Smooth muscle cell (in vitro differentiated cells): ENCODE measurements at regions not wholly inside any gene's neighbourhood (a gene's known extent, or its start where the extent isn't known, plus 50 kb on each side); places are given as distances from the start of the nearest gene placed in this dataset.
"Not testable (repeated sequence)": the region's sequence is repeated elsewhere in the genome, so short reads cannot be mapped to it uniquely, and the experiment has no call there.

ENCODE experiments used
- DNase-seq: peaks from one replicate; lab custom pipeline; 2025; ENCODE audit not compliant: unreplicated experiment; lab: John Stamatoyannopoulos, UW
- H2AFZ ChIP-seq: fragments of 200-600 bp; sonication (generic); 2 replicates; pipeline ENCODE4 v1.6.0; 2016; ENCODE audit warnings: antibody characterized with exemption, low read depth, mild to moderate bottlenecking
- H3F3A ChIP-seq: fragments of 200-600 bp; sonication (generic); 2 replicates; pipeline ENCODE4 v1.6.0; 2017; ENCODE audit warnings: antibody characterized with exemption, low read depth
- H3K27ac ChIP-seq: fragments of 200-600 bp; sonication (generic); 2 replicates; pipeline ENCODE4 v1.5.1; 2016; ENCODE audit warnings: low read depth, mild to moderate bottlenecking
- H3K27me3 ChIP-seq: fragments of 200-600 bp; sonication (generic); 2 replicates; pipeline ENCODE4 v1.6.1; 2016; ENCODE audit warnings: low read depth, mild to moderate bottlenecking
- H3K36me3 ChIP-seq: fragments of 200-600 bp; sonication (generic); 2 replicates; pipeline ENCODE4 v1.5.1; 2016; ENCODE audit warnings: low read depth
- H3K4me1 ChIP-seq: fragments of 200-600 bp; sonication (generic); 2 replicates; pipeline ENCODE4 v1.5.1; 2016; ENCODE audit warnings: low read depth
- H3K4me2 ChIP-seq: fragments of 200-600 bp; sonication (generic); 2 replicates; pipeline ENCODE4 v1.6.0; 2016; ENCODE audit warnings: mild to moderate bottlenecking
- H3K4me3 ChIP-seq: fragments of 200-600 bp; sonication (generic); 2 replicates; pipeline ENCODE4 v1.5.1; 2016; ENCODE audit warnings: mild to moderate bottlenecking
- H3K79me2 ChIP-seq: fragments of 200-600 bp; sonication (generic); 2 replicates; pipeline ENCODE4 v1.6.0; 2016; ENCODE audit warnings: low read depth, mild to moderate bottlenecking
- H3K9ac ChIP-seq: fragments of 200-600 bp; sonication (generic); 2 replicates; pipeline ENCODE4 v1.6.0; 2016; ENCODE audit warnings: low read depth
- H3K9me3 ChIP-seq: fragments of 200-600 bp; sonication (generic); replicated peaks from 2 replicates; pipeline ENCODE4 v1.5.1; 2016; ENCODE audit warnings: low read depth
- H4K20me1 ChIP-seq: fragments of 200-600 bp; sonication (generic); 2 replicates; pipeline ENCODE4 v1.6.0; 2016; ENCODE audit warnings: low read depth
- CTCF ChIP-seq: fragments of 200-600 bp; sonication (generic); IDR thresholded peaks from 2 replicates; pipeline ENCODE4 v1.5.1; 2017; ENCODE audit warnings: borderline replicate concordance, mild to moderate bottlenecking, antibody characterized with exemption; ENCODE audit not compliant: insufficient read depth, poor library complexity, severe bottlenecking
- WGBS: methylation state at CpG from one replicate; pipeline ENCODE4 v1.1.7; 2016; ENCODE audit warnings: low lambda C conversion rate; 5-methylcytosine and 5-hydroxymethylcytosine counted together

- H3K4me1 ChIP-seq: no peaks in the 10 kb centered on the region
- DNase-seq: no peak
- H3K9ac ChIP-seq: no peak overlapping the region
- H3K27me3 ChIP-seq: no peaks in the 10 kb centered on the region
- WGBS: 84% methylated on average over 1 of the region's 1 CpG
- no peaks in the 10 kb centered on the region for H4K20me1 ChIP-seq
- H3K27ac ChIP-seq: no peak overlapping the region
- H3K9me3 ChIP-seq: no peaks in the 10 kb centered on the region
- no peaks in the 10 kb centered on the region for H3K36me3 ChIP-seq
- no peak overlapping the region for H3K4me2 ChIP-seq
- H3K4me3 ChIP-seq: no peak overlapping the region
- no peaks in the 10 kb centered on the region for H3F3A ChIP-seq
- no peaks in the 10 kb centered on the region for H3K79me2 ChIP-seq
- H2AFZ ChIP-seq: no peak overlapping the region
- no peak for TF ChIP-seq CTCF
These were observed 298.4 kb upstream of the SEMA6A start for GRCh38 chr5:116872986-116873385.

GRCh38 chr5:116872486-116872885, 297.9 kb upstream of the SEMA6A start:
- Histone ChIP-seq H3K27ac (no peak overlapping the region), H3K9me3 (no peaks in the 10 kb centered on the region), H3K36me3 (no peaks in the 10 kb centered on the region), H3F3A (no peaks in the 10 kb centered on the region), H4K20me1 (no peaks in the 10 kb centered on the region), H3K4me1 (no peaks in the 10 kb centered on the region), H3K4me2 (no peak overlapping the region), H3K4me3 (no peak overlapping the region), H3K79me2 (no peaks in the 10 kb centered on the region), H3K27me3 (no peaks in the 10 kb centered on the region), H3K9ac (no peak overlapping the region), H2AFZ (no peak overlapping the region)
- DNase-seq: no peak
- WGBS: 71% methylated on average over 2 of the region's 2 CpGs
- TF ChIP-seq CTCF: no peak

DNA sequence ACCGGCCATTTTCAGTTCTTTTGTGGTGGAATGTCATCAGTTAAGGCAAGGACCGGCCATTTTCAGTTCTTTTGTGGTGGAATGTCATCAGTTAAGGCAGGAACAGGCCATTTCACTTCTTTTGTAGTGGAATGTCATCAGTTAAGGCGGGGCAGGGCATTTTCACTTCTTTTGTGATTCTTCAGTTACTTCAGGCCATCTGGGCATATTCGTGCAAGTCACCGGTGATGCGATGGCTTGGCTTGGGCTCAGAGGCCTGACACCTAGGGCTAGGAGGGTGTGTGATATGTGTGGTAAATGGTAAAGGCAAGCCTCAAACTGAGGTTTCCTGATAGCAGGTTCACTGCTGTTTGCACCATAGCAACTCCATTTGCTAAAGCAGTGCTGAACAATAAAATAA, 293.2 kb upstream of the SEMA6A start:
- H3K4me2 ChIP-seq, H3K27me3 ChIP-seq, H3K4me3 ChIP-seq, H3K36me3 ChIP-seq, H3K9me3 ChIP-seq, H3K9ac ChIP-seq, DNase-seq, H3K79me2 ChIP-seq, H2AFZ ChIP-seq, H4K20me1 ChIP-seq, H3F3A ChIP-seq, H3K27ac ChIP-seq: not testable (repeated sequence)
- H3K4me1 ChIP-seq: peaks cover 26% of the 10 kb centered on the region
- 36% methylated on average over 6 of the region's 6 CpGs for WGBS

DNA sequence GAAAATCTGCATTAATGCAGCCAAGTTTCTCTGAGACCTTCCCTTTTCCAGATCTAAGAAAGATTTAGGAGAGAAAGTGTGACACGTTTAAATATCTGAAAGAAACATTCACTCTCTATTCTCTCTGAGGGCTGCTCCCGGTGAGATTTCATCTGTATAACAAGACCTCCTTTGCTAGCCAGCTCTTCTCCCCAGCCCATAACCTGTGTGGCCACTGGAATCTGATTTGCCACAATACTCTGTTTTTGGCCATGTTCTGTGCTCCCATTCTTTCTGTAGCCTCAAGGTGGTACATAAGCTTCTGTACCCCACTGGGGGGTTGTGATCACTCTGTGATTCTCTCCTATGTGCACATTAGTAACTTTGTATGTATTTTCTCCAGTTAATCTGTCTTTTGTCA, 291.0 kb upstream of the SEMA6A start:
- Histone ChIP-seq H4K20me1 (no peaks in the 10 kb centered on the region), H3K4me3 (no peak overlapping the region), H3K27ac (no peak overlapping the region), H3K4me2 (no peak overlapping the region), H3K9ac (no peak overlapping the region), H3K27me3 (no peaks in the 10 kb centered on the region), H3K36me3 (no peaks in the 10 kb centered on the region), H3K79me2 (no peaks in the 10 kb centered on the region), H3K4me1 (peaks cover 26% of the 10 kb centered on the region), H3F3A (peaks cover 2% of the 10 kb centered on the region), H2AFZ (no peak overlapping the region), H3K9me3 (no peaks in the 10 kb centered on the region)
- DNase-seq: no peak
- WGBS: 26% methylated on average over 2 of the region's 2 CpGs
- TF ChIP-seq CTCF: no peak
